ENCODE measurements at regions not wholly inside any gene's neighbourhood (a gene's known extent, or its start where the extent isn't known, plus 50 kb on each side); places are given as distances from the start of the nearest gene placed in this dataset.

DNA sequence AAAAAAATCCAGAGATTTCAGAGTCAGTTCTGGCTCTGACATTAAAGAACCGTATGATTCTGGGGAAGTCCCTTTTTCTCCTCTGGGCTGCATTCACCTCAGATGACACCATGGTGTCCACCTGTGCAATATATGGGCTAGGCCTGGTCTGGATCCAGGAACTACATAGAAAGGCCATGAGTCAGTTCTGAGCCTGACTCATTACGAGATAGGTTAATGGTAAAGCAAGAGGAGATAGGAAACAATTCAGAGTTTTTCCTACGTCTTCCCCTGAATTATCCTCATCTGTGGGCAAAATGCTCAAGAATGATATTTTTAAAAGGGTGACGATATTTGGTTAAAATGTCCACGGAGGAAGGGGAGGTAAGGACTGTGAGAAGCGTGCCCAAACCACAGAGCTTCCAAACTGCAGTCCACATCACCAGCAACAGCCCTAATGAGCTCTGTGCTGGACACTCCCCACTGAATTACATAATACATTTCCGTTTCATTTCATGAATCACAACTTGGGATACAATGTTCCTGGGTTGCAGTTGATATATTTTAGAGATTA lies 180.1 kb upstream of the OSR1 start:
- DNase-seq = peak; percentile 9

DNA sequence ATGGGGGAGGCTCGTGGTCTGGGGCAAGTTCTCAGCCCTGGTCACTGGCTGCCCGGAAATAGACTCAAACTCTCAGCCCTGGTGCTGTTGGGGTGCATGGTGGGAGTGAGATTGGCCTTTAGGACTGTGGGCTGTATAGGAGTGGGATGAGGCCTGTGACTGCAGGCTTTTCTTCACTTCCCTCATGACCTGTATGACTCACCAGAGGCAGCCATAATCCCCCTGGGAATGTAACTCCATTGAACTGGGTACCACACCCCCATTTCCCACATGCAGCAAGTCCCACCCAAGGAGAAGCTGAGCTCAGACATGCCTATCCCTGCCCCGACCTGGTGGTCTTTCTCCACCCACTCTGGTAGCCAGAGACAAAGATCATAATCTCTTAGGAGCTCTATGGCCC lies 177.7 kb upstream of the OSR1 start:
- DNase-seq = no peak

DNA sequence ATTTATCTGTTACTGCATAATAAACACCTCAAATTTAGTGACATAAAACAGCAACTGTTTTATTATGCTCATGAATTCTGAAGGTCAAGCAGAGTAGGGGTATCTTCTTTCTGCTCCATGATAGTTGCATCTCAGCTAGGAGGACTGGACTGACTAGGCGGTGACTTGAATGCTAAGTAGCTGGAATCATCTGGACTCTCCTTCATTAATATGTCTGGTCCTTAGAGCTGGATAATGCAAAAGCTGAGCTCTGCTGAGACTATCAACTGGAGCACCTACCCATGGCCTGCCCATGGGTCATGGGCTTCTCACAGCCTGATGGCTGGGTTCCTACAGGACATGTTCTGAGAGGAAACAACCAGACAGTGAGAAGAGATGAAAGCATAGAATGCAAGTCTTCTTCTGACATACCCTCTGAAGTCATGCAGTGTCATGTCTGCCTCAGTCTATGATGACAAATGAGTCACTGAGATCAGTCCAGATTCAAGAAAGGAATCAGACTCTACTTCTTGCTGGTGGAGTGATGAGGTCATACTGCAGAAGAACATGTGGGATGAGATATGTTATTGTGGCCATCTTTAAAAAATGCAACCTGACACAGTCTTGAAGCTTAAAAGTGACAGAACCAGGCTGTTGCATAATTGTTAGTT lies 174.2 kb upstream of the OSR1 start:
- no peak for DNase-seq

DNA sequence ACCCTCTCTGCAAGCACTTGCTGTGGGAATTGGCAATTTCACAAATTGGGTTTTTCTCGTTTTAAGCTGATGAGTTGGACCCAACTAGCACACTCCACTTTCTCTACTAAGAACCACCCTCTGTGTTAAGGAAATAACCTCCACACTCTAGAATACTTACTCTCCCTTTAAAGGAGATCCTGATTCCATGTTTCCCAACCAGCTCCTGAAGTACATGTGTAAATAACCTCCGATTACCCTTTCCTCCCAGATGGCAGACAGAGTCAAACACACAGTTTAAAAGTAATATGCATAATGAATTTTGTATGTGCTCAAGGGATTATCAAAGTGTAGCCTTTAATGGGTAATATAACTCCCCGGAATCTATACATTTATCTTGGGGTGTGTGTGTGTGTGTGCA lies 171.3 kb upstream of the OSR1 start:
- DNase-seq = no peak

DNA sequence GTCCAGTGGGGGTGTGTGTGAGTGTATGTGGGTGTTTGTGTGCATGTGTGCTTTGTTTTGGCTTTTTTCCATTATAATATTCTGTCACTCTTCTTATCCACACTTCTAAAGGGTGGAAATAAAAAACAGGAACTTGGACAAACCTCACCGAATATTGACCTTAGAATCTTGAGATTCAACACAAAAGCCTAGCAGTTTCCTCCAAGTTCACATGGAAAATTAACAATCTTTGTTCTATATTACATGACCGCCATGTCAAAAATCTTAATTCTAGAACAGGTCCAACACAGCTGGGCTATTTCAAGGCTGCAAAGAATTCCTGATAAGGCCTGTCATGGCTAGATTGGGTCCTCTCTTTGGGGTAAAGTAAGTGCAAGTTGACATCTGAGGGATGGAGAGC lies 169.3 kb upstream of the OSR1 start:
- no peak for DNase-seq

DNA sequence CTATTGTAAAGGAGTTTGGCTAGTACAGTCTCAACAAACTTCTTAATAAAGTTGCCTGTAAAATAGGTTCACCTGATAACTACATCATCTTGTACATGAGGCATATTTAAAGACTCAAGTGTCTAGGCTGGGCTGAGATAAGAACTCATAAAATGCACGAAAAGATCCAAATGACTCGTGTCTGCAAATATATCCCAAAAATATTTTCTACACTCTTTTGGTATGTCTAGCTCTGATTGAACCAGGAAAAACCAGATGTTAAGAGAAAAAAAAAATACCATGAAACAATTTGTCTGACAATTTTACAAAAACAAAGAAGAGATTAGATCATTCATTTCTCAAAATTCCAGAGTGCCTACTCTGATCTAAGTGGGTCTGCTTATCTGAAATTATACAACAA lies 166.9 kb upstream of the OSR1 start:
- DNase-seq = no peak

DNA sequence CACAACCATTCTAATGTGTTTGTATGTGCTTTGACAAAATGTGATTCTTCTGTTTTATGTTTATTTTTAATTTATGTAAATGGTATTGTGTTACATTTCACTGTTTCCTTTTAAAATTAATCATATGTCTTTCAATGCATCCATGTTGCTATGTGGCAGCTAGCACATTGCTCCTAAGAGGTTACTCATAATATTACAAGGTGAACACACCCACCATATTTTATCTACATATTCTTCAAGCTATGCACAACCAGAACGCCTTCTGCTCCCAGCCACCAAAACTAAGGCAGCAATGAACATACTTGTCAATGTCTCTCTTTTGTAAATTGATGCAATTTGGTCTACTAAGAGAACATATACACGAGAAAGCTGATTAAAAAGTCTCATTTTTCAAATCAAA lies 160.6 kb upstream of the OSR1 start:
- DNase-seq = no peak

DNA sequence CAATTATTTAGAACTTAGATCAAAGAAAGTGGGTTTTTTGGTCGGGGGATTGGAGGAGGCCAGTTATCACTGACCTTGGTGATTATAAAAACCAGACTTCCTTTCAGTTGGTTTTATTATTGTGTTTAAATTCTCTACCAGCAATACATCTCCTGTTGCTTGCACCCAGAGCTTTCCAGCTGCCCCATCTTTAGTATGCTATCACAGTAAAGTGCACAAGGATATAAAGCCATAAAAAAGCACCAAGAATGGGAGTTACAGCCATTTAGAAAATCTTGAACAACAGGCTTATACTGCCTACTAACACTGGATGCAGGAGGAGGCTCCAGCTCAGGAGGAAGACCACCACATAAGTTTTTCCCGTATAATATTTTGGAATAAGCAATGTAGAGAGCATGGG lies 148.7 kb upstream of the OSR1 start:
- DNase-seq = no peak

DNA sequence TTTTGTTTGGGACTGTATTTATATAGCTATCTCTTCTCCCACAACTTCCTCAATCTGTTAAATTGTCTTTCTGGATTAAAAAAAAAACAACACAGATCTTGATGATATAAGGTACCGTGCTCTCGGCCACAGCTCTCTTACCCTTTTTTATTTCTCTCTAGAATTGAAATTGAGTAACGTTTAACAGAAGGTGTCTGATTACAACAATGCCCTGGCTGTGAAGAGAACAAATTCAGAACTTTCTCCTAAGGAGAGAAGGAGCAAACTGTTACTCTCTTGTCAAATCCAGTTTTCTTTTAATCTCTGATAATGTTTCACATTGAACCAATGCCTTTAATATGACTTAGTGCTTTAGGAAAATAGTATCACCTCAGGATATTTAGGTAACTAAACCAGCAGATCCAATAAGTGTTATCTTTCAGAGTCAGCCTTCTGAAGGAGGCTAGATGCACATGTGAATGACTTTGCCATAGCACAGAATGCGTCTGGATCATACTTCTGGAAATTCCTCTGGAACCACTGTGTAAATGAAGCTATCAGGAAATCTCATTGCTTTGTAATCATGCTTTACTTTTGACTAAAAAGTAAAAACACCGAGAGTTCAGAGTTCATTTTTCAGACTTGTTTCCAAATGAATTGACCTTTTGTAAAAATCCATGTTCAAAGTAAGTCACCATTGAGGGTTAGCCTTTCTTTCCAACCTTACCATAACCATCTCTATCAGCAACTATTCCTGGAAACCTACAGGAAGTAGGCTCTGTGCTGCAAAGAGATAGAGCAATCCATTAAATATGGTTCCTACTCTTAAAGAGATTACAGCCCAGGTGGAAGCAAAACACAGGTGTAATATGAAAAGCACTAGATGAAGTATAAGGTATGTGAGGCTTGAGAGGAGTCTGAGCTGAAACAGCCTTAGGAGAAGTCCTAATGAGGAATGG lies 147.0 kb upstream of the OSR1 start:
- DNase-seq = no peak

DNA sequence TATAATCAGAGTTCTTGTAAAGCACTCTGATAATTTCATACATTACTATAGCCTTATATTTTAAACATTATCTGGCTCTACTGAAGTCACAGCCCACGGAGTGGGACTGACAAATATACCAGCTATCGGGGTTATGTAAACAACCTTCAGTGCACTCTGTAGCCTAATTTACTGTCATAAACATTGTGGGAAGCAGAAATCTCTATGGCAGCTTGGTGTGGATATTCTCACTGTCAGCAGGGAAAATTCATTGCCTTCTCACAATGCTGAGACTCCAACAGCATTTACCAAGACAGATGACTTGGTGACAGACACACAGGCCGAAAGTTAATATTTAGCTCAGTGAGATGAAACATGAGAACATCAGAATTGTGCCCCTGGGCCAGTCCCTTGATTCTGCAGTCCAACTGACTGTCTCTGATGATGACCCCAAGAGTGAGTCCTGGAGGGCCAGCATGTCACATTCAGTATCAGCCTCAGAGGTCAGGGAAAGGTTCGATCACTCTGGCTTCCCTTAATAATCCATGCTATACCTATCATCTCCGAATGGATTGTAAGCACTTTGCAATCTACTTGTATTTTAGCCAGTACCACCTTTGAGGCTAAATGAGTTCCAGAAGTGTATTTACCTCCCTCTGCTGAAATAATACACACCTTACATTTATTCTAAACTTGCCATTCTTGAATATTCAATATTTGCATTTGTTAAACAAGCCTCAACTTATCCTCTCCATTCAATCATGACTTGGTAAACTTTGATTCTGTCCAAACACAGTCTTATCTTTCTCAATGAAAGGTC lies 146.2 kb upstream of the OSR1 start:
- no peak for DNase-seq

DNA sequence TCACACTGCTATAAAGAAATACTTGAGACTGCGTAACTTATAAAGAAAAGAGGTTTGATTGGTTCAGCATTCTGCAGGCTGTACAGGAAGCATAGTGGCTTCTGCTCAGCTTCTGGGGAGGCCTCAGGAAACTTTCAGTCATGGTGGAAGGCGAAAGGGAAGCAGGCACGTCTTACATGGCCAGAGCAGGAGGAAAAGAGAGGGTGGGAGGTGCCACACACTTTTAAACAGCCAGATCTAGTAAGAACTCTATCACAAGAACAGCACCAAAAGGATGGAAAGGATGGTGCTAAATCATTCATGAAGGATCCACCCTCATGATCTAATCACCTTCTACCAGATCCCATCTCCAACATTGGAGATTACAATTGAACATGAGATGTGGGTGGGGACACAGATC lies 145.5 kb upstream of the OSR1 start:
- DNase-seq = no peak

DNA sequence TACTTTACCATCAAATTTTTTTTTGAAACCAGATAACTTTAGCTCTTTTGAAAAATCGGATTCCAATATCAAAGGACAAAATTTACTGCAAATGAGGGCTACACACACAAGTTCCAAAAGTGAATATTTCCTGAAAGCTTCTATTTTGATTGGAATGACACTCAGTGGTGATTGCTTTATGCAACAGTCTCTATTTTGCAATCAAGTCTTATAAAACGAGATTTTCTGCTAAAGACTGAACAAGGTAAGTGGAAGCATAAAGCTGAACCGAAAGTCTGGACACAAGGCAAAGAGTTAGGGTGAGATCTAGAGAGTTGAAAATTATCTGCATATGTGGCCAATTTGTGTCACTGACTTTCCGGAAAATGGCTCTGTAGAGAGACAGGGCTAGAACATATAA lies 145.0 kb upstream of the OSR1 start:
- no peak for DNase-seq

DNA sequence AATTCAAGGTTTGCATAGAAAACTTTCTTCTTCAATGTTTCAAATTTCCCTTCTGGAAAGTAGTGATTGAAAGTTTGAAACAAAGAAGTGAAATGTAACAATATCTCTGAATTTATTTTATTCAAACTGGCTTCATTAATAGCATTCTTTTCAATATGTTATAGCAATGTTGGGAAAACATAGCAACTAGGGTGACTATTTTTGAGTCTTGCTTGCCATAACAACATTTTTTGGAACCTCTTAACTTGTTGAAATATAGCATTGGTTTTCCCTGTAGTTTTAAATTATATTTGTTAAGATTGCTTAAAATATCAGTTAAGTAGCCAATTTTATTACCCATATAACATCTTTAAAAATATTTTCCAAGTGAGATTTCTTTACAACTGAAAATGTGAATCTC lies 141.7 kb upstream of the OSR1 start:
- DNase-seq = no peak

DNA sequence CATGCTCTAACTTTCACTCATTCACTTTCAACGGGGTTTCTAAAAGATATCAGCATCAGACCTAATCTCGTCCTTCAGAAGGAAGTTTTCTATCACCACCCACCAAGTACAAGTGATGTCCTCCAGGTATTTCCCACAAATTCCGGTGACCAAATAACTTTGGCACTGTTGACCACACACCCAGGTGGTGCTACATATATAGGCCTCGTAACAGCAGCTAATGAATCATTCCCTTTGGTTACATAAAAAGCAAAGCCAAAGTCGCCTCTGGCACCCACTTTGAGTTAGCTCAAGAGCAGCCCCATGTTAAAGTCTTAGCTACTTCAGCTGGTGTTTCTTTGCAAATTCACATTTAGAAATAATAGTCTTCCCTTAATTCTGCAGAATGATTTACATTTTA lies 138.2 kb upstream of the OSR1 start:
- no peak for DNase-seq

DNA sequence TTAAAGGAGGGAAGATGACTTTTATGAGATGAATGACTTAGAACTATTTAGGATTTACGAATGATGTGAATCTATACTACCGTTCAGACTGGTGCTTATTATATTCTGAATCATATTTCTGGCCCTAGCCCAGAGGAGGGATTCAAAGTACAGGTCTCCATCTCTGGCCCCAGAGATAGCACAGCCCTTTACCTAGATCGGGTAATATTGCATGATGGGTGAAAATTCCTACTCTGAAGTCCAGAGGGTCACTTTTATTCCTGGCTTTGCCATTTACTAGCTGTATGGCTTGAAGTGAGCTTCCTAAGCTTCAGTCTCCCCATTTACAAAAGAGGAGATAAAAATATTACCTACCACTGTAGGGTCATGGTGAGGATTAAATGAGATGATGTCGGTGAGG lies 135.8 kb upstream of the OSR1 start:
- DNase-seq = no peak

DNA sequence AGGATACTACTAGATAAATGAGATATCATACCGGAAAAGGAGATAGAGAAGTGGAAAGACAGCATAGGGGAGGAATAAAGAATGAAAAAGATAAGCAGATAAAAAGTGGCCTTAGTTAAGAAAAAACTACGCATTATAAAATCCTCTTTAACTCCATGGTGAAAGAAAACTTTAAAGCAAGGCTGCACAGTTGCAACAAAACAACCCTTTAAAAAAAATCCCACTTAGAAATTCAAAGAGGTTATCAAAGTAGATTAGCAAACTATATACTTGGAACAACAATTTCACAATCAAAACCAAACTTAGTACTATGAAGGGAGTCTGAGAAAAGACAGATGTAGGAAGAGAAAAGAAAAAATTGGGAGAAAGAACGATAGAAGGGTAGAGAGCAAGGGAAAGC lies 133.4 kb upstream of the OSR1 start:
- no peak for DNase-seq

DNA sequence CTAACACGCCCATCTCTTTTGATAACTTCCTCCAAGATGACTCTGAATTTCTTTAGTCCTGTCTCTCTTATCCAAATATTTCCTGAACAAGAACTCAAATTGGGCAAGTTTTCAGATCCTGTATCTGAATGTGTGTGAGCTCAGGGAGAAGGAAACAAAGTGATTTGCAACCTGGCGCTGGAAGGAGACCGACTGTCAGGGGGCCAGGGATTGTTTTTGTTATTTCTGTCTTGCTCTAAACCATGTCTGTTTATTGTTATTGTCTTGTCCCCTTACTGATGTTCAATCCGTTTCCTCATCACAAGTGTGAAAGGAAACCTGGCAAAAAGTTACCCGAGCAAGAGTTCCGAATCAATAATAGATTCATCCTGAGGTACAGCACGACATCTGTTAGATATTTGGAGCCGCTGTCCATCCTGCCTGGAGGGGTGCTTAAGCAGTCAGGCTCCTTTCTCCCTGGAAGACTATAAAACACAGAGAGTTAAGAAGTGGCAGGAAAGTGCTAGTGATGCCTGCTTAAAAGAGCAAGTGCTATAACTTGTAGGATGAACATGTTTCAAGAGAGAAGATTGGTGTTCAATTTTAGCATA lies 132.5 kb upstream of the OSR1 start:
- no peak for DNase-seq

DNA sequence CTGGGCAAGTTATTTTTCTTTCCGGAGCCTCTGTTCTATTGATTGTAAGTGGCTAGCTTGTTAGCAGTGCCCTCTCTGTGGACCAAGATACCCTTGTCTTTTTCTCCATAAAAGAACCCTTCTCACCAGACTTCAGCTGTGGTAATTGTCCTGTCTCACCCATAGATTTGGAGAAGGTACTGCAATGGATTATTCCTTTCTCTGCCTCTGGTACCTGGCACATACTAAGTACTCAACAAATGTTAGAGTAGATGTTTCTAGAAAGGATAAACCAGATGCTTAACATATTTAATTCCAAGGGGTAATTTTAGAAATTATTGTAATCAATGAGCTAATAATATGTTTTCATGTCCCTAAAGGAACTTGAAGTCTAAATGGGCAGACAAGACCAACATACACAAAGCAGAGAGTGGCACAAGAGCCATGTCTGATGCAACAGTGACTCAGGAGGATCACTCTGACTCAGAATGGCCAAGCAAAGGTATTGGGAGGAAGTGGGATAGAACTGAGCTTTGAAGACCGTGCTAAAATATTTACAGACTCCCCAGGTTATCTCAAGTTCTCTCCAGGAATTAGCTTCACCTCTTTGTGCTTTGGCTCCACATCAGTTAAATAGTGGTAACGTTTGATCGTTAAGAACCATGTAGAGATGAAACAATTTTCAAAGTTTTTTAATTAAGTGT lies 129.7 kb upstream of the OSR1 start:
- no peak for DNase-seq

DNA sequence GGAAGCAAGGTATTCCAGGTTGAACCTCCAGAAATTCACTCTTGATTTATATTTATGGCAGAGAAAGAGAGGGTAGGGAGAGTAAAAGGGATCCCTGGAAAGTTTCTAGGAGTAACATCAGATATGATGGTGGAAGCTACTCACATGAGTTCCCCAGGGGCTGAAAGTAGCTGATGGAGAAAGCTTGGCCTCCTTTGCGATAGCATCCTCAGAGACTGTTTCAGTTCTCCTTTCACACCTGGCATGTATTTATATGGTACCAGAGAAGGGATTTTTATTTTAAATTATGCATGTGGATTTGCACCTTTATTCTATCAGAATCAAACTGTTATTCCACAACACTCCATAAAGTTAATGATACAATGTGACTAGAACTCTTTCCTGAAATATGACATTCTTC lies 126.3 kb upstream of the OSR1 start:
- no peak for DNase-seq

DNA sequence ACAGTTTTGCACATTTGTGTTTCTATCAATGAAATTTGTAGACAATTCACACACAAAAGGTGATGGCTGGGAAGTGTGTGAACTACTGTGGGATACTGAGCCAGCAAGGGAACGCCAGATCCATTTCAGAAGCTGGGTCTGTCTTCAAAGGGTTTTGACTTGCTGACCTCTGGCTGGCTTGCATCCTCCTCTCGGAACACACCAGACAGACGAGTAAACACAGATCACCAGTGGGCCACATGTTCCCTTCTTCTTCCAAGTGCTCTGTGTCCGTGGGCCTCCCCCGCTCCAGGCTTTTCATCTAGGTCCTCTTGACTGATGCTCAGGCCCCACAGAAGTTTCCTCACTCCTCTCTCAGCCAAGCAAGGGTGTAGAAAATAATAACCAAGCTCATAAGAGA lies 122.2 kb upstream of the OSR1 start:
- DNase-seq = no peak

DNA sequence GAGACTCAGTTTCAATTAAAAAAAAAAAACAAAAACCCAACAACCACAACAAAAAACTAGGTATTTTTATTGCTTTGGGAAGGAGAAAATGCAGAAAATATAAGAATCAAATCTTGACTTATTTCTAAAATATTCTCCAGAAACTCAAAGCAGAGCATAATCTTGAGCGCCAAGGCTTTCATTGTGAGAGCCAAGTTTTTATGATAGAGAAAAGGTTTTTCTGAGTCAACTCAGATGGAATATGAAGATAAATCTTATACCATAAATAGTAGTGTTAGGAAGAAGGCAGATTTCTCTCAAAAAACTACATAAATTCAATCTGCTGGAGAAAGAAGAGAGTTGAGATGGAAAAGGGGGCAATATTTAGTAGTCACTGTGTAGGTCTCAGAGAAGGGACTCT lies 121.2 kb upstream of the OSR1 start:
- no peak for DNase-seq

DNA sequence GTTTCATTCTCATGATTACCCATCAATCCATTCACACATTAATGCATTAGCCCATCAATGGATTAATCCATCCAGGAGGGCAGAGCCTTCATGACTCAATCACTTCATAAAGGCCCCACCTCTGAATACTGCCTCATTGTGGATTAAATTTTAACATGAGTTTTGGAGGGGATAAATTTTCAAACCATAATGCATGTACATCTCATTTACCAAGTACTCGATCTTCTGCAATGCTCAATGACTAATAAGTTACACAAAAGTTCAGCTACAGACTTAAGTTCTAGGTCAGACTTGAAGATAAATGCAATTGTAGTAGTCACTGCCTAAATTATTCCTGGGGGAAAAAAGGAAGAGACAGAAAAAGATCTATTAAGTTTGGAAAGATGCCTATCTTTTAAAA lies 120.0 kb upstream of the OSR1 start:
- no peak for DNase-seq

DNA sequence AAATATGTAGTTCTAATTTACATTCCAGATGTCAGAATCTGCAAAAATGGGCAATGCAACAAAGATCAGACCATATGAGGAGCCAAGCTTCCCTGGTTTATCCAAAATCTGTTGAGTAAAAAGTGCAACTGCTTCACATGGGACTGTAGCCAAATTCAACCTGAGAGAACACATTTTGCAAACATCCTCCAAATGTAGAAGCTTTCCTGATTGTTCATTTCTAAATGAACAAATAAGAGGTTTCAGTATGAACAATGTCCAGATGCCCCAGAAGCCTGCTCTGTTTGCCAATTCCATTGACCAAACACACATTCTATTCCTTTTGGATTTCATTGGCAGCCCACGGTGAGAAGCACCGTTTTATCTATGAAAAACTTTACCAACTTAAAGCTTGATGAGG lies 117.9 kb upstream of the OSR1 start:
- no peak for DNase-seq
